Neural cell (in vitro differentiated cells): ENCODE measurements at regions not wholly inside any gene's neighbourhood (a gene's known extent, or its start where the extent isn't known, plus 50 kb on each side); places are given as distances from the start of the nearest gene placed in this dataset.
"Not testable (repeated sequence)": the region's sequence is repeated elsewhere in the genome, so short reads cannot be mapped to it uniquely, and the experiment has no call there.

Source experiments
- CTCF ChIP-seq: fragments of 450-650 bp; IDR thresholded peaks from 2 replicates; pipeline ENCODE4 v1.5.1; 2014; ENCODE audit warnings: antibody characterized with exemption, mild to moderate bottlenecking, moderate library complexity; ENCODE audit not compliant: poor library complexity, severe bottlenecking
- EP300 ChIP-seq: fragments of 450-650 bp; conservative IDR thresholded peaks from 2 replicates; pipeline ENCODE4 v1.6.1; 2014; ENCODE audit warnings: antibody characterized with exemption, mild to moderate bottlenecking, moderate library complexity; ENCODE audit not compliant: poor library complexity, severe bottlenecking
- EZH2 ChIP-seq: fragments of 200-600, 300-800 bp; shearing (Covaris generic), sonication (generic); IDR thresholded peaks from 2 replicates; pipeline ENCODE4 v1.6.1; 2014; ENCODE audit warnings: antibody characterized with exemption, low read length, borderline replicate concordance, mild to moderate bottlenecking; ENCODE audit not compliant: insufficient read depth, poor library complexity, severe bottlenecking
- MXI1 ChIP-seq: fragments of 450-650 bp; conservative IDR thresholded peaks from 2 replicates; pipeline ENCODE4 v1.6.1; 2014; ENCODE audit warnings: antibody characterized with exemption, mild to moderate bottlenecking; ENCODE audit not compliant: poor library complexity, severe bottlenecking
- POLR2AphosphoS5 ChIP-seq: IDR thresholded peaks from 2 replicates; pipeline ENCODE4 v1.6.1; 2012
- RAD21 ChIP-seq: fragments of 450-650 bp; conservative IDR thresholded peaks from 2 replicates; pipeline ENCODE4 v1.6.1; 2014; ENCODE audit warnings: antibody characterized with exemption, mild to moderate bottlenecking, moderate library complexity
- SMC3 ChIP-seq: fragments of 450-650 bp; conservative IDR thresholded peaks from 2 replicates; pipeline ENCODE4 v1.6.1; 2014; ENCODE audit warnings: antibody characterized with exemption, mild to moderate bottlenecking, moderate library complexity; ENCODE audit not compliant: poor library complexity
- TAF1 ChIP-seq: IDR thresholded peaks from 2 replicates; pipeline ENCODE4 v1.6.1; 2012; ENCODE audit warnings: low read depth
- TF ChIP-seq, protein P1 (sequence below): IDR thresholded peaks from 2 replicates; pipeline ENCODE4 v1.6.1; 2012; ENCODE audit warnings: borderline replicate concordance

DNA sequence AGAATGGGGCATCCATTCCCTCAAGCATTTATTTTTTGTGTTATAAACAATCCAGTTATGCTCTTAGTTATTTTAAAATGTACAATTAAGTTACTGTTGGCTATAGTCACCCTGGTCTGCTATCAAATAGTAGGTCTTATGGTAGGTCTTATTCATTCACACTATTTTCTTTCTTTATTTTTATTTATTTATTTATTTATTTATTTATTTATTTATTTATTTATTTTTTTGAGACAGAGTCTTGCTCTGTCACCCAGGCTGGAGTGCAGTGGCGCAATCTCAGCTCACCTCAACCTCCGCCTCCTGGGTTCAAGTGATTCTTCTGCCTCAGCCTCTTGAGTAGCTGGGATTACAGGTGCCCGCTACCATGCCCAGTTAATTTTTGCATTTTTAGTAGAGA is 967.4 kb upstream of the AUTS2 start:
- not testable (repeated sequence) for TF ChIP-seq EZH2, CTCF, SMC3, POLR2AphosphoS5, TAF1, MXI1, RAD21, EP300
- TF ChIP-seq, protein P1, sequence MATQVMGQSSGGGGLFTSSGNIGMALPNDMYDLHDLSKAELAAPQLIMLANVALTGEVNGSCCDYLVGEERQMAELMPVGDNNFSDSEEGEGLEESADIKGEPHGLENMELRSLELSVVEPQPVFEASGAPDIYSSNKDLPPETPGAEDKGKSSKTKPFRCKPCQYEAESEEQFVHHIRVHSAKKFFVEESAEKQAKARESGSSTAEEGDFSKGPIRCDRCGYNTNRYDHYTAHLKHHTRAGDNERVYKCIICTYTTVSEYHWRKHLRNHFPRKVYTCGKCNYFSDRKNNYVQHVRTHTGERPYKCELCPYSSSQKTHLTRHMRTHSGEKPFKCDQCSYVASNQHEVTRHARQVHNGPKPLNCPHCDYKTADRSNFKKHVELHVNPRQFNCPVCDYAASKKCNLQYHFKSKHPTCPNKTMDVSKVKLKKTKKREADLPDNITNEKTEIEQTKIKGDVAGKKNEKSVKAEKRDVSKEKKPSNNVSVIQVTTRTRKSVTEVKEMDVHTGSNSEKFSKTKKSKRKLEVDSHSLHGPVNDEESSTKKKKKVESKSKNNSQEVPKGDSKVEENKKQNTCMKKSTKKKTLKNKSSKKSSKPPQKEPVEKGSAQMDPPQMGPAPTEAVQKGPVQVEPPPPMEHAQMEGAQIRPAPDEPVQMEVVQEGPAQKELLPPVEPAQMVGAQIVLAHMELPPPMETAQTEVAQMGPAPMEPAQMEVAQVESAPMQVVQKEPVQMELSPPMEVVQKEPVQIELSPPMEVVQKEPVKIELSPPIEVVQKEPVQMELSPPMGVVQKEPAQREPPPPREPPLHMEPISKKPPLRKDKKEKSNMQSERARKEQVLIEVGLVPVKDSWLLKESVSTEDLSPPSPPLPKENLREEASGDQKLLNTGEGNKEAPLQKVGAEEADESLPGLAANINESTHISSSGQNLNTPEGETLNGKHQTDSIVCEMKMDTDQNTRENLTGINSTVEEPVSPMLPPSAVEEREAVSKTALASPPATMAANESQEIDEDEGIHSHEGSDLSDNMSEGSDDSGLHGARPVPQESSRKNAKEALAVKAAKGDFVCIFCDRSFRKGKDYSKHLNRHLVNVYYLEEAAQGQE, result not testable (repeated sequence)
